SK-N-SH treated with all-trans-retinoic acid at 6 μM for 48 hours (cell line): ENCODE measurements at regions not wholly inside any gene's neighbourhood (a gene's known extent, or its start where the extent isn't known, plus 50 kb on each side); places are given as distances from the start of the nearest gene placed in this dataset.

Experiments
- ATAC-seq: fragments of 200-7000 bp; cut with Tn5 transposase; 3 replicates; pipeline ENCODE4 v1.9.1; 2020; ENCODE audit warnings: mild to moderate bottlenecking, moderate library complexity
- ARNTL ChIP-seq: fragments of 450-650 bp; formaldehyde crosslinking; IDR thresholded peaks from 2 replicates; pipeline ENCODE4 v1.5.0; 2020; ENCODE audit warnings: low read depth, mild to moderate bottlenecking, moderate library complexity, borderline replicate concordance
- BACH2 ChIP-seq: fragments of 250-450 bp; sonication (Bioruptor Pico); IDR thresholded peaks from 2 replicates; pipeline ENCODE4 v1.9.0; 2021; ENCODE audit warnings: mild to moderate bottlenecking, borderline replicate concordance
- CREB5 ChIP-seq: fragments of 250-450 bp; sonication (Bioruptor Pico); IDR thresholded peaks from 2 replicates; pipeline ENCODE4 v1.5.1; 2020; ENCODE audit warnings: low read depth, mild to moderate bottlenecking, moderate library complexity
- CSDC2 ChIP-seq: fragments of 250-450 bp; sonication (Bioruptor Pico); IDR thresholded peaks from 2 replicates; pipeline ENCODE4 v1.5.0; 2020; ENCODE audit warnings: mild to moderate bottlenecking, moderate library complexity
- CSRNP3 ChIP-seq: fragments of 250-450 bp; sonication (Bioruptor Pico); IDR thresholded peaks from 2 replicates; pipeline ENCODE4 v1.5.1; 2021; ENCODE audit warnings: mild to moderate bottlenecking, moderate library complexity
- ESRRG ChIP-seq: fragments of 250-450 bp; sonication (Bioruptor Pico); IDR thresholded peaks from 2 replicates; pipeline ENCODE4 v1.6.1; 2021; ENCODE audit warnings: mild to moderate bottlenecking
- GLIS3 ChIP-seq: fragments of 250-450 bp; sonication (Bioruptor Pico); IDR thresholded peaks from 2 replicates; pipeline ENCODE4 v1.5.0; 2020; ENCODE audit warnings: mild to moderate bottlenecking, moderate library complexity
- ISL1 ChIP-seq: fragments of 250-450 bp; sonication (Bioruptor Pico); IDR thresholded peaks from 2 replicates; pipeline ENCODE4 v2.1.2; 2022; ENCODE audit warnings: mild to moderate bottlenecking, moderate library complexity
- OSR1 ChIP-seq: fragments of 250-450 bp; sonication (Bioruptor Pico); IDR thresholded peaks from 2 replicates; pipeline ENCODE4 v1.8.0; 2022; ENCODE audit warnings: moderate library complexity, mild to moderate bottlenecking, inconsistent platforms
- PPARA ChIP-seq: fragments of 250-450 bp; sonication (Bioruptor Pico); IDR thresholded peaks from 2 replicates; pipeline ENCODE4 v1.5.0; 2020; ENCODE audit warnings: mild to moderate bottlenecking, borderline replicate concordance
- RARB ChIP-seq: fragments of 250-450 bp; sonication (Bioruptor Pico); IDR thresholded peaks from 2 replicates; pipeline ENCODE4 v1.8.0; 2021; ENCODE audit warnings: mild to moderate bottlenecking, moderate library complexity
- SNAI2 ChIP-seq: fragments of 250-450 bp; sonication (Bioruptor Pico); IDR thresholded peaks from 2 replicates; pipeline ENCODE4 v1.5.0; 2020; ENCODE audit warnings: mild to moderate bottlenecking, moderate library complexity
- TCF4 ChIP-seq: fragments of 250-450 bp; sonication (Bioruptor Pico); IDR thresholded peaks from 2 replicates; pipeline ENCODE4 v1.8.0; 2021; ENCODE audit warnings: mild to moderate bottlenecking, moderate library complexity, borderline replicate concordance
- TOX ChIP-seq: fragments of 250-450 bp; sonication (Bioruptor Pico); IDR thresholded peaks from 2 replicates; pipeline ENCODE4 v1.8.0; 2021; ENCODE audit warnings: mild to moderate bottlenecking, moderate library complexity, borderline replicate concordance
- ZC3H10 ChIP-seq: fragments of 250-450 bp; sonication (Bioruptor Pico); IDR thresholded peaks from 2 replicates; pipeline ENCODE4 v1.5.1; 2021; ENCODE audit warnings: mild to moderate bottlenecking, moderate library complexity
- ZFP3 ChIP-seq: fragments of 250-450 bp; sonication (Bioruptor Pico); IDR thresholded peaks from 2 replicates; pipeline ENCODE4 v1.5.0; 2020; ENCODE audit warnings: mild to moderate bottlenecking, moderate library complexity
- ZFP30 ChIP-seq: fragments of 450-650 bp; formaldehyde crosslinking; IDR thresholded peaks from 2 replicates; pipeline ENCODE4 v1.5.0; 2022; ENCODE audit warnings: mild to moderate bottlenecking, moderate library complexity
- ZNF565 ChIP-seq: fragments of 450-650 bp; formaldehyde crosslinking; conservative IDR thresholded peaks from 2 replicates; pipeline ENCODE4 v1.5.0; 2020; ENCODE audit warnings: low read depth, mild to moderate bottlenecking, moderate library complexity
- ZNF70 ChIP-seq: fragments of 450-650 bp; formaldehyde crosslinking; IDR thresholded peaks from 2 replicates; pipeline ENCODE4 v1.5.0; 2020; ENCODE audit warnings: mild to moderate bottlenecking, moderate library complexity
- ZNF8 ChIP-seq: fragments of 450-650 bp; formaldehyde crosslinking; IDR thresholded peaks from 2 replicates; pipeline ENCODE4 v1.5.0; 2020; ENCODE audit warnings: mild to moderate bottlenecking, moderate library complexity
- TF ChIP-seq, protein P1 (sequence below): fragments of 250-450 bp; sonication (Bioruptor Pico); IDR thresholded peaks from 2 replicates; pipeline ENCODE4 v1.5.0; 2020; ENCODE audit warnings: mild to moderate bottlenecking, moderate library complexity
- TF ChIP-seq, protein P2 (sequence below): fragments of 250-450 bp; sonication (Bioruptor Pico); IDR thresholded peaks from 2 replicates; pipeline ENCODE4 v1.8.0; 2021; ENCODE audit warnings: low read depth, mild to moderate bottlenecking, moderate library complexity, borderline replicate concordance
- TF ChIP-seq, protein P3 (sequence below): fragments of 250-450 bp; sonication (Bioruptor Pico); IDR thresholded peaks from 2 replicates; pipeline ENCODE4 v1.8.0; 2020; ENCODE audit warnings: mild to moderate bottlenecking, moderate library complexity, borderline replicate concordance

DNA sequence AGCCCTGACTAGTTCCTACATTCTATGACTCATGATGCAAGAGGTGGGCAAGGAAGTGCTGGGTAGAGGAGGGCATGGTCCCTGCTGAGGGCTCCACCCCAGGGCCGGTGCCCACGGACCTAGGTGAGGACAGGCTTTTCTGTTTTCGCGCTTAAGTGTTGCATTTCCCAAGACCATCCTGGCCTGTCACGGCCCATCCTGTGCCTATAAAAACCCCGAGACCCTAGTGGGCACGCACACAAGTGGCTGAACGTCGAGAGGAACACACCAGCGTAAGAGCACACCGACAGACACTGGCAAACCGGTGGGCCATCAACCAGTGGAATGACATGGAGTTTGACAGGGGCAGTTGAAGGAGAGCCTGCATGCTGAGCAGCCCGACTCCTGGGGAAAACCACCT lies 680.7 kb upstream of the GHITM start:
- TF ChIP-seq ZNF565: no peak
- no peak for TF ChIP-seq BACH2 (CRISPR knock-in tag)
- no peak for TF ChIP-seq ZNF70 (CRISPR knock-in tag)
- TF ChIP-seq OSR1 (CRISPR knock-in tag): no peak
- no peak for TF ChIP-seq GLIS3 (CRISPR knock-in tag)
- no peak for TF ChIP-seq TOX
- no peak for TF ChIP-seq RARB (CRISPR knock-in tag)
- ATAC-seq: no peak

GRCh38 chr10:83459124-83459523 lies 680.2 kb upstream of the GHITM start:
- TF ChIP-seq ARNTL (CRISPR knock-in tag): no peak
- TF ChIP-seq CSRNP3: no peak
- ATAC-seq: no peak

DNA sequence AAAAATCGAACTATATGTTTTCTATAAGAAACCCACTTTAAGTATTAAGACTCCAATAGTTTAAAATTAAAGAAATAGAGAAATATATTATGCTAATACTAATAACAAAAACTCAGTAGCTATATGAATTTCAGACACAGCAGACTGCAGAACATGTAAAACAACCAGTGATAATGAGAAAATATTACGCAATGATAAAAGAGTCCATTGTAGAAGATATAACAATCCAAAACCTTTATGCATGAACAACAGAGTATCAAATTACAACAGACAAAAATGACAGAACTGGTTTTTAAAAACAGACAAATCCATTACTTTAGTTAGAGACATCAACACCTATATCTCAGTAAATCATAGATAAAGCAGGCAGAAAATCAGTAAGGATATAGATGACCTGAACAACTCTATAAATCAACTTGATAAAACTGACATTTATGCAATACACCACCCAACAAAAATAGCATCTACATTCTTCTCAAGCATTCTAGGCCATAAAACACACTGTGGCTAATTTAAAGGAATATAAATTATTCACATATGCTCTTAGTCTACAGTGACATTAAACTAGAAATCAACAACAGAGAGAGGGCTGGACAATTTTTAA lies 669.5 kb upstream of the GHITM start:
- TF ChIP-seq ARNTL (CRISPR knock-in tag) (no peak), ESRRG (CRISPR knock-in tag) (peak; percentile 76), OSR1 (CRISPR knock-in tag) (no peak), CSRNP3 (peak; percentile 92; the same call in 1 of the 2 replicates), GLIS3 (CRISPR knock-in tag) (no peak), ISL1 (CRISPR knock-in tag) (peak; percentile 98), RARB (CRISPR knock-in tag) (no peak), BACH2 (CRISPR knock-in tag) (no peak), PPARA (CRISPR knock-in tag) (no peak), ZFP3 (CRISPR knock-in tag) (no peak), ZC3H10 (CRISPR knock-in tag) (no peak), ZFP30 (no peak), ZNF70 (CRISPR knock-in tag) (no peak), TCF4 (CRISPR knock-in tag) (peak; percentile 70), TOX (no peak), ZNF8 (CRISPR knock-in tag) (no peak), SNAI2 (CRISPR knock-in tag) (no peak), CSDC2 (CRISPR knock-in tag) (0 out of 2 replicates have a peak, but pooled peaks have one; percentile 43), CREB5 (CRISPR knock-in tag) (peak; percentile 84), ZNF565 (no peak)
- TF ChIP-seq, protein P1, sequence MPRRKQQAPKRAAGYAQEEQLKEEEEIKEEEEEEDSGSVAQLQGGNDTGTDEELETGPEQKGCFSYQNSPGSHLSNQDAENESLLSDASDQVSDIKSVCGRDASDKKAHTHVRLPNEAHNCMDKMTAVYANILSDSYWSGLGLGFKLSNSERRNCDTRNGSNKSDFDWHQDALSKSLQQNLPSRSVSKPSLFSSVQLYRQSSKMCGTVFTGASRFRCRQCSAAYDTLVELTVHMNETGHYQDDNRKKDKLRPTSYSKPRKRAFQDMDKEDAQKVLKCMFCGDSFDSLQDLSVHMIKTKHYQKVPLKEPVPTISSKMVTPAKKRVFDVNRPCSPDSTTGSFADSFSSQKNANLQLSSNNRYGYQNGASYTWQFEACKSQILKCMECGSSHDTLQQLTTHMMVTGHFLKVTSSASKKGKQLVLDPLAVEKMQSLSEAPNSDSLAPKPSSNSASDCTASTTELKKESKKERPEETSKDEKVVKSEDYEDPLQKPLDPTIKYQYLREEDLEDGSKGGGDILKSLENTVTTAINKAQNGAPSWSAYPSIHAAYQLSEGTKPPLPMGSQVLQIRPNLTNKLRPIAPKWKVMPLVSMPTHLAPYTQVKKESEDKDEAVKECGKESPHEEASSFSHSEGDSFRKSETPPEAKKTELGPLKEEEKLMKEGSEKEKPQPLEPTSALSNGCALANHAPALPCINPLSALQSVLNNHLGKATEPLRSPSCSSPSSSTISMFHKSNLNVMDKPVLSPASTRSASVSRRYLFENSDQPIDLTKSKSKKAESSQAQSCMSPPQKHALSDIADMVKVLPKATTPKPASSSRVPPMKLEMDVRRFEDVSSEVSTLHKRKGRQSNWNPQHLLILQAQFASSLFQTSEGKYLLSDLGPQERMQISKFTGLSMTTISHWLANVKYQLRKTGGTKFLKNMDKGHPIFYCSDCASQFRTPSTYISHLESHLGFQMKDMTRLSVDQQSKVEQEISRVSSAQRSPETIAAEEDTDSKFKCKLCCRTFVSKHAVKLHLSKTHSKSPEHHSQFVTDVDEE: peak; percentile 68; the same call in 1 of the 2 replicates
- TF ChIP-seq, protein P2, sequence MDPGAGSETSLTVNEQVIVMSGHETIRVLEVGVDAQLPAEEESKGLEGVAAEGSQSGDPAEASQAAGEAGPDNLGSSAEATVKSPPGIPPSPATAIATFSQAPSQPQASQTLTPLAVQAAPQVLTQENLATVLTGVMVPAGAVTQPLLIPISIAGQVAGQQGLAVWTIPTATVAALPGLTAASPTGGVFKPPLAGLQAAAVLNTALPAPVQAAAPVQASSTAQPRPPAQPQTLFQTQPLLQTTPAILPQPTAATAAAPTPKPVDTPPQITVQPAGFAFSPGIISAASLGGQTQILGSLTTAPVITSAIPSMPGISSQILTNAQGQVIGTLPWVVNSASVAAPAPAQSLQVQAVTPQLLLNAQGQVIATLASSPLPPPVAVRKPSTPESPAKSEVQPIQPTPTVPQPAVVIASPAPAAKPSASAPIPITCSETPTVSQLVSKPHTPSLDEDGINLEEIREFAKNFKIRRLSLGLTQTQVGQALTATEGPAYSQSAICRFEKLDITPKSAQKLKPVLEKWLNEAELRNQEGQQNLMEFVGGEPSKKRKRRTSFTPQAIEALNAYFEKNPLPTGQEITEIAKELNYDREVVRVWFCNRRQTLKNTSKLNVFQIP (CRISPR knock-in tag): no peak
- TF ChIP-seq, protein P3, sequence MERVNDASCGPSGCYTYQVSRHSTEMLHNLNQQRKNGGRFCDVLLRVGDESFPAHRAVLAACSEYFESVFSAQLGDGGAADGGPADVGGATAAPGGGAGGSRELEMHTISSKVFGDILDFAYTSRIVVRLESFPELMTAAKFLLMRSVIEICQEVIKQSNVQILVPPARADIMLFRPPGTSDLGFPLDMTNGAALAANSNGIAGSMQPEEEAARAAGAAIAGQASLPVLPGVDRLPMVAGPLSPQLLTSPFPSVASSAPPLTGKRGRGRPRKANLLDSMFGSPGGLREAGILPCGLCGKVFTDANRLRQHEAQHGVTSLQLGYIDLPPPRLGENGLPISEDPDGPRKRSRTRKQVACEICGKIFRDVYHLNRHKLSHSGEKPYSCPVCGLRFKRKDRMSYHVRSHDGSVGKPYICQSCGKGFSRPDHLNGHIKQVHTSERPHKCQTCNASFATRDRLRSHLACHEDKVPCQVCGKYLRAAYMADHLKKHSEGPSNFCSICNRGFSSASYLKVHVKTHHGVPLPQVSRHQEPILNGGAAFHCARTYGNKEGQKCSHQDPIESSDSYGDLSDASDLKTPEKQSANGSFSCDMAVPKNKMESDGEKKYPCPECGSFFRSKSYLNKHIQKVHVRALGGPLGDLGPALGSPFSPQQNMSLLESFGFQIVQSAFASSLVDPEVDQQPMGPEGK (CRISPR knock-in tag): no peak
- no peak for ATAC-seq
